Right lung (tissue), 2 donors: ENCODE measurements at regions not wholly inside any gene's neighbourhood (a gene's known extent, or its start where the extent isn't known, plus 50 kb on each side); places are given as distances from the start of the nearest gene placed in this dataset.

Experiments
- DNase-seq, 2 donors: peaks; one replicate each; pipeline ENCODE4 v3.0.0-alpha.2; 2013

DNA sequence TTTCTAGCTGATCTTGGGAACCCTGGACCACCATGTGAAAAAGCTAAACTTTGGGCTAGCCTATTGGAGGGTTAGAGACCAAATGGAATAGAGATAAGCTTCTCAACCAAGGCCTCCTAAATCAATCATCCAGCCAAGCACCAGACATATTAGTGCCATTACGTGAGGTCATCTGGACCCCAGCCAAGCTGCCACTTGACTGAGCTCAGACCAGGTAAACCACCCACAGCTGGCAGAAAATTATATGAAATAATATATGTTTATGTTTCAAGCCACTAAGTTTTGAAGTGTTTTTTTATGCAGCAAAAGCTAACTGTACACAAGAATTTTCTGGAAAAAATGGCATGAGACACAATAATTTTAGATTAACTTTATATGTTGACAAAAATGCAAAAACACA, 82.6 kb upstream of the PCGF5 start:
- DNase-seq = no peak

- no peak for DNase-seq
Observed at GRCh38 chr10:91140995-91141549, 79.4 kb upstream of the PCGF5 start.

- DNase-seq = no peak
Observed at GRCh38 chr10:91144961-91145360, 75.5 kb upstream of the PCGF5 start.

DNA sequence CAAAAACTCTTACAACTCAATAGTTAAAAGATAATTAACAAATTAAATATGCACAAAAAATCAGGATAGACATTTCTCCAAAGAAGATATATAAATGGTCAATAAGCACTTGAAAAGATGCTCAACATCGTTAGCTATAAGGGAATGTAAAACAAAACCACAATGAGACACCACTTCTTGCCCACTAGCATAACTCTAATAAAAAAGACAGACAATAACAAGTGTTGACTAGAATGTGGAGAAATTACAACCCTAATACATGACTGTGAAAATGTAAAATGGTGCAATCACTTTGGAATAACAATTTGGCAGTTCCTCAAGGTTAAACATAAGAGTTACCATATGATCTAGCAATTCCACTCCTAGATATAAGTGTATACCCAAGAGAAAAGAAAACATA, 74.3 kb upstream of the PCGF5 start:
- no peak for DNase-seq

DNA sequence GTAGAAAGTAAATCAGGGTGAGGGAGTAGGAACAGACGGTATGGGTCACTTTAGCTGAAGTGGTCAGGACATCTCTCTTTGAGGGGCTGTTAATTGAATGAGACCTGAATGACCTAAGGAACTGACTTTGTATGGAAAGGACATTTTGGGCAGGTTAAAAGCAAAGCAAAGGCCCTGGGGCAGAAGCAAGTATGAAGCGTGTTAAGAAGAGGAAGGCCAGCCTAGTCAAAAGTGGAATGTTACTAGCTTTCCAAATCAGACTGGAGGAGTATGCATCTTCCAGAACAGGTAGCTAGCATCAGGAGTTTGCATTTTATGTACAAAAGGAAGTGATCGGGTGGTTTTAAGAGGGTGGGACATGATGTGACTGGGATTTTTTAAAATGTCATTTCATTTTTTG, 70.9 kb upstream of the PCGF5 start:
- no peak for DNase-seq

- no peak for DNase-seq
Observed at GRCh38 chr10:91150631-91151030, 69.8 kb upstream of the PCGF5 start.

DNA sequence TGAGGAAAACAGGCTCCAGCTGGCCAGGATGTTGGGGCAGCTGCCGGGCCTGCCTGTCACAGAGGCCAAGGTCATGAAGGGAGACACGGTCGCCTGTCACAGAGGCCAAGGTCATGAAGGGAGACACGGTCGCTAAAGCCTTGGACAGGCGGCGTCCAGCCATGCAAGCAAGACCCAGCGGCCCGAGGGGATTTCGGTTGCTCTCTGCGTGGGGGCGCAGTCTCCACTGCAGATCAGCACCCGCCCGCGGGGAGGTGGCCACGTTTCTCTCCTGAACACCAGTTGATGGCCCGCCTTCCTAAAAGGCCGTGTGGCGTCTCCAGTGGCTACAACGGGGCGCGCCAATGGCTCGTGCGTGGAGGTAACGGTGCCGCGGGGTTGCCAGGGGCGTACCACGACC, 67.0 kb upstream of the PCGF5 start:
- no peak for DNase-seq

DNA sequence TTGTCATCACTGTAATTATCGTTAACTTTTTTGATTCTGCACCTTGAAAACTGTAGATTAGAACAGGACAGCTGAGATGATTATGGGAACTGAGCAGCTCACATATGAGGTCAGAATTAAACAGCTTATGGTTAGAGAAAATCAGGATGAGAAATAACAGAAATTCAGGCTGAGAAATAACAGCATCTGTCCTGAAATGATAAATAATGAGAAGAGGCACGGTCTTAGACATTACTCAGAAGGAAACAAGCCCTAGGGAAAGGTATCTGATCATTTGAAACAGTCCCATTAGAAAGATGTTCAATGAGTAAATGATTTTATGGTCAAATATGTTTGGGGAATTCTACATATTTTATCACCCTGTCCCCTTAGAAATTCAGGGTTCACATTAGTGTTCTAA, 65.6 kb upstream of the PCGF5 start:
- no peak for DNase-seq

DNA sequence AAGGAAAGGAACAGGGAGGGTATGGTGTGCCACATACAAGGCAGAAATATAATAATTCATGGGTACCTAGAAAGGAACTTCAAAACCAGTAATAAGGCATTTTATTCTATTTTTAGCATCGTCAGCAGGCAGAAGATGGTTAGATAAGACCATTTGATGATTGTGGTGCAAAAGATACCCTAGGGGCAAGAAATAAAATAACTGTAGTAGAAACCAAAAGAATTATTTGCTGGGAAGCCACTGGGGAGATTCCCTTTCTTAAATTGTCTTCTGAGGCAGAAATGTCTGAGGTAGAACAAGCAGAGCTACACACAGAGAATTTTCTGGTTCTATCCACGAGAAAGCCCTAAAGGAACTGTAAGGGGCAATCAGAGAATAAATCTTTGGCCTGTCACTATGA, 64.3 kb upstream of the PCGF5 start:
- DNase-seq = no peak

DNA sequence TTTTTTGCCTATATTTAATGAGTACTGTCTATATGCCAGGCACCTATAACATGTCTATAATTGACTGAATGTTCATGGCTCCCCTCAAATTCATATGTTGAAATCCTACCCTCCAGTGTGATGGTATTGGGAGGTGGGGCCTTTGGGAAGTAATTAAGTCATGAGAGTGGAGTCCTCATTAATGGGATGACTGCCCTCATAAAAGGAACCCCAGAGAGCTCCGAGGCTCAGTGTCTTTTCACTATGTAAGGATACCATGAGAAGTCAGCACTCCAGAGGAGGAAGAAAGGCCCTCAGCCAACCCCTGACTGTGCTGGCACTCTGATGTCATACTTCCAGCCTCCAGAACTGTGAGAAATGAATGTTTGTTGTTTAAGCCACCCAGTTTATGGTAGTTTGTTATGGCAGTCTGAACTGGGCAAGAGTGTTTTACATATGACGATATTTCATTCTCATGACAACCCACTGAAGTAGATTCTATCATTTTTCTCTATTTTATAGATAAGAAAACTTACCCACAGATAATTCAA, 61.1 kb upstream of the PCGF5 start:
- no peak for DNase-seq

- no peak for DNase-seq
Observed at GRCh38 chr10:91162050-91162494, 58.4 kb upstream of the PCGF5 start.

- peak; percentile 33 to 39 for DNase-seq
Observed at GRCh38 chr10:91162495-91163268, 57.8 kb upstream of the PCGF5 start.

GRCh38 chr10:91163269-91163868, 57.1 kb upstream of the PCGF5 start:
- peak; percentile 62 to 63 for DNase-seq

DNA sequence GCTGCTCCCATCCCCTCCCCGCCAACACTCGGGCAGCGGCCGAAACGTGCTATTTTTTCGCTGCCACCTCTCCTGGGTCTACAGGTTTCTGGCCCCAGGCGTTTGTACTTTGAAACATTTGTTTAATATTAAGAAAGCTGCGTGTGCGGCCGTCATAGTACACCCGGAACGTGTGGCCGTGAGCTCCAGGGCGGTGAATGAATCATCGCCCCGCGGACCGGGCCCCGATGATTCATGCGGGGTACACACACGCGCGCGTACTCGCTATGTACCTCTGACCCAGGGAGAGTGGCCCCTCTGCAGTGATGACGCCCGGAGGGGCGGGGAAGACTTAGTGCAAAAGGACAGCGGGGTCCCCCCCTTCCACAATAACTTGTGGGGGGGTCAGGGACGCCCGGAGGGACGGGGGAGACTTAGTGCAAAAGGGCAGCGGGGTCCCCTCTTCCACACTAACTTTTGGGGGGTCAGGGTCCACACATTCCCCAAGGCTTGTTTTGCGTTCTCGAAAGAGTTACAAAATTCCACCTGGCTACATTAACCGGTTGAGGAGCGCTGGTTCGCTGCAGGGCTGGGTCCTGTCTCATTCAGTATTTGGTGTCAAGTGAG, 56.5 kb upstream of the PCGF5 start:
- peak; percentile 31 to 45 for DNase-seq

DNA sequence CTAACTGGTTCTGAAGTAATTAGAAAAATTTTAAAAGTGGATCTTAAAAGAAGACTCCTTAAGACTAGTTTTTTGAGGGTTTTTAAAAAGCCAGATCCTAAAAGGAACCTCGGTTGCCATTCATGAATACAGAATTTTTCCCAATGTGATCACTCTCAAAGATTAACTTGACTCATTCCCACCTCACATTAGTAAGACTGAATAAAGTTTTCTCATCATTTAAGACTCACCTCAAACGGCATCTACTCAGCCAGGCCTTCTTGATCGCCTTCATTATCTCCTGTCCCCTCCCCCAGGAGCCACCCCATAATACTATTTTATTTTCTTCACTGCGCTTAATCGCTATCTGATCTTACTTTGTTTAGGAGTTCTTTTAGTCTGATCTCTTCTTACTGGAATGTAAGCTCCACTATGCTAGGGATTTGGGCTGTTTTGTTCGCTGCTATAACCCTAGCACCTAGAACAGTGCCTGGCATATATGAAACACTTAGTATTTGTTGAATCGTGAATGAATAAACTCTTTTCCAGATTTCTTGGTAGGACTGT, 55.9 kb upstream of the PCGF5 start:
- no peak for DNase-seq

DNA sequence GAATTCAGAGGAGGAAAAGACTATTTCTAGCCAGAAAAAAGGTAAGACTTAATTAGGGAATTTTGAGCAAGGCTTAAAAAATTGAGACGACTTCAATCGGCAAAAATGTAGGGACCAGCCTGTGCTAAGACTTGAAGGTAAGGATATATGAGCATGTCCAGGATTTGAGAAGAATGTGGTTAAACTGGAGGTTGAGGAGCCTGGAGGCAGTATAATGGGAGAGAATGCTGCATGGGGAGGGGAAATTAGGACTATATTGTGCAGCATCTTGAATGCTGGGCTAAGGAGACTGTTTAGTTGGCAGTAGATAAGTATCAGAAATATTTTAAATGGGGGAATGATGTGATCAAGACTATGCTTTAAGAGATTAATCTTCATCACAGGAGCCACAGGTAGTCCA, 53.1 kb upstream of the PCGF5 start:
- no peak for DNase-seq

- DNase-seq = no peak
Observed at GRCh38 chr10:91170418-91170817, 50.0 kb upstream of the PCGF5 start.
